Femur (tissue), 1 donor: ENCODE measurements at regions not wholly inside any gene's neighbourhood (a gene's known extent, or its start where the extent isn't known, plus 50 kb on each side); places are given as distances from the start of the nearest gene placed in this dataset.

ENCODE experiments used
- DNase-seq: peaks from one replicate; pipeline ENCODE4 v3.0.0-alpha.2; 2017

GRCh38 chr1:220983877-220984635, 104.8 kb downstream of the HLX start:
- DNase-seq: no peak

DNA sequence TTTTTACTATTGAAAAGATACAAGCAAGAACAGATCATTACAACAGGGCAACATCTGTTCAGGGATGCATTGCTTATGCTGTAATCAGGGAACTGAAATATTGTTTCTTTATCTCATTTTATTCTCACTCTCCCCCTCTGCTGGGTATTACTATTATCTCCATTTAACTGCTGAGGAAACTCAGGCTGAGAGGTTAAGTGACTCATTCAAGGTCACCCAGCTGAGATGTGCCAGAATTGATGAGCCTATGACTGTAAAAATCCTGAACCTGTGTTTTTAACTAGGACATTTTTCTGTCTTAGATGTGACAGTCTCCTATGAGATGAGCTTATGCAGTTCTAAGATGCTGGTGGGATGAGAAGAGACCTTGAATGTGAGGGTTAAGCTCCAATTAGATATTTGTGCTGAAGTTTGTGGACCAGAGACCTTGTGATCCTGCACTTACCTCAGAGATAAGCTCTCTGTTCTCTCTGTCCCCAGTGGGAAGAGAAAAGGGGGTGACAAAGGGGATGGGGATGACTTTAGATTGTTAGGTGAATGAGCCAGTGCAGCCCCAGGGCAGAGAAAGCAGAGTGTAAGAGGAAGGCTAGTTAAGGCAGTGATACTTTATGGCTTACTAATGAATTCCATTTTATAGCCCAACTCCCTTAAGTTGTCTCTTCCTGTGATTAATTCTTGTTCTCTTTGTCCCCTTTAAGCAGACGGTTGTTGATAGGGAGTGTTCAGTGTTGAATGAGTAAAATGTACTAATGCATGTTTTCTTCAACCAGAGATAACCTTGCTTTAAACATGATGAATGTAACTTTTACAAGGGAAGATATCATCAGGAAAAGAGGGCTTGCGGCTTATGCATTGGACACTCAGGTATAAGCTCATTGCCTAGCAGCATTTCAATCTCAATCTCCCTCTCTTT, 111.4 kb downstream of the HLX start:
- no peak for DNase-seq

DNA sequence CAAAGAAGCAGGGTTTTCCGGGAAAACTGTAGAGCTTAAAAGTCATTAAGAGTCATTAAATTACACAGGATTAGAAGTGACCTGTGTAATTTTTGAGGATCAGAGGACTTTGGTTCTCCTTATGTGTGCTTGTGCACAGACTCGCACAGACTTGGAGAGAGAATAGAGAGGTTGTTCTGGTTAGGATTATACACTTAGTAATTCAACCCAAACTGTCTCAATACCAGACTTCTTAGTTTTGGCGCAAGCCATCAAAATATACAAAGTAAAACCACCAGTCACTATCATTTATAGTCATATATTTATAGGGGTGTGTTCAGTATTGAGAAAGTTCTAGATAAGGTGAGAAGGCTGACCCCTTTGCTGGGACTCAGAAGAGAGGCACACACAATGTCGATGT, 112.3 kb downstream of the HLX start:
- no peak for DNase-seq

DNA sequence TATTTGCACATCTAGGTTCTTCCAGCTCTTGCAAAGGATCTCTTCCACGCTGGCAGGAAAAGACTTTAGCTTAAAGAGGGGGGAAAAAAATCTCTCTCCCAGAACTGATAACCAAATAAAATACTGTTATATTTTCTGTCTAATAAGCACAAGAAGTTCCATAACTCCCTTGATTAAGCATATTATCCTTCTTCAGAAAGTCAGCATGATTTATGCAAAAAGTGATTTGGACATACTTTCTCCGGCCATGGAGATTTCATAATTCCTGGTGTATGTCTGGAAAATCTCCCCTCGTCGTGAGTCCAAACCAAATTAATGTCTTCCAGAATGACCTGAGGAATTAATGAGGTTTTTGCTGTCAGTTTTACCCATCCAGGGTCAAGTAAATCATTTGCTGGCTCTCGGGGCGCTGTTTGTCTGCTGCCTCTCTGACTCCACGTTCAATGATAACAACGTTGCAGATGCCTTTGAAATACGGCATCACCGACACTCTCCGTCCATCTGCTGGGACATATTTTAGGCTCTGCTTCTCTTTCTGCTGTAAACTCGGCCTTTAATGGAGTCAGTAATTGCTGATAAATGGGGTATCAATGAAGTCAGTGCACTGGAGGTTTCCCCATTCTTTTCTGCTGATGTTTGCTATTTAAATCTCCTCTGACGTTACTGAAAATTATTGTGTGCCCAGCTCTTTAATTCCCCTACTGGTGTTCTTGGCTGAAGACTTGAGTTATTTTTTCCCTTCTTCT, 112.9 kb downstream of the HLX start:
- DNase-seq: no peak

DNA sequence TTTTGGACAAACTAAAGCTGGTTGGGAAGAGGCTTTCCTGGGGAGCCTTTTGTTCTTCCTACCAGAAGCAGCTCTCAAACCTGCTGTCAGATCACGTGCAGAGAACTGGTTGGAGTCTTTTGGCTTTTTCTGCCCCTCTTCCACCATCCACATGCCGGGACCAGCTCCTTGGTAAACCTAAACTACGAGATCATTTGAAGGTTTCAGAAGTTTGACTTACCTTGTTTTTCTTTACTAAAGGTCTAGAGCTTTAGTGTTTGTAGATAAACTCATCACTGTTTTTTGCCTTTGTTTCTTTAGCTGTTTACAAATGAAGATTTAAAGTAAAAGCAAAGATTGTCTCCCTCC, 113.4 kb downstream of the HLX start:
- no peak for DNase-seq

DNA sequence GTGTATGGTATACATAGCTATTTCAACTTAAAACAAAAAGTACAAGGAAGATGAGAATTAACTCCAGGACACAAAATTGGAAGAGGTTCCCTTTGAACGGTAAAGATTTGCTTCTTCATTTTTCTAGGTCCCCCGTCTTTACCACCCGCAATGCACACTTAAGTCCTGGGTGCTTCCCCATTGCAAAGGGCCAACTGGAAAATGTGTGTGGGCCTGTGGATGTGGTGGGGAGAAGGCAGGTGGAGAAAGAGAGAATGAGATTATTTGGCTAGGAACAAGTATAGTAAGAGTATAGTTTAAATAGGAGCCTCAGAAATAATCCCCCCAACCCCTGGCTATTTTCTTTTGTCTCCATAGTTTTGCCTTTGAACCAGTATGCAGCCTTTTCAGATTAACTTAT, 115.4 kb downstream of the HLX start:
- no peak for DNase-seq

DNA sequence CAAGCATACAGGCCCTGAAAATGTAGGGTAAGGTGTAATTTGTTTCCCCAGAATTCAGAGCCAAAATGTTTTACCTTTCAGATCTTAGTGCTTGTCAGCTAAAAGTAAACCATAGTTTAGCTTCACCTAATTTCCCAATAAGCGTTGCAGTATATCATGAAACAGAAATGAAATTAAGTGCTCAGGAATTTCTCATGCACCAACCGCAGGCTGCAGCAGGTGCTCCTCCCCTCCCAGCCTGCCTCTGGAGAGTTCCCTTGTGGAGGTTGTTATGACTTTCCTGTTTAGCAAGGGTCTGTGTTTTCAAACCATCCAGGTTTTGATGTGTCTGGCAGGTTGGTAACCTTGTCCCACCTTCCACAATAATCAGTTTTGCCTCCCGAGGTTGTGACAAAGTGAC, 118.5 kb downstream of the HLX start:
- DNase-seq: no peak

- no peak for DNase-seq
Observed at GRCh38 chr1:220999872-221000863, 120.9 kb downstream of the HLX start.

DNA sequence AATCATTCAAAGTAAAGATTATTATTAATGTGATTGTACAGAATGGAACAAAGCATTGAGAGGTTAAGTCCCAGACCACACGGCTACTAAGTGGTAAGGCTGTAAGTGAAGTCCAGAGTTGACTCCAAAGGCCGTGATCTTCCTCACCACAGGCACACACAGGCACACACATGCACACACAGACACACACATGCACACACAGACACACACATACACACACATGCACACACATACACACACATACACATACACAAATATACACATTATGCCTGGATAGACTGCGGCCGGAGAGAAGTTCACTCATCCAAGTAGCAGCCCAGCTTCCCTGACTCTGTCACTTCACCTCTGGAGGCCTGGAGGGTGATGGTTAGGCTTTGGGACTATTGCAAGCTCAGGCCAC, 121.9 kb downstream of the HLX start:
- DNase-seq: no peak

- no peak for DNase-seq
Observed at GRCh38 chr1:221002601-221003000, 123.4 kb downstream of the HLX start.

- no peak for DNase-seq
Observed at GRCh38 chr1:221011145-221011544, 131.9 kb downstream of the HLX start.

GRCh38 chr1:221012120-221012519, 132.9 kb downstream of the HLX start:
- no peak for DNase-seq

- no peak for DNase-seq
Observed at GRCh38 chr1:221013691-221014660, 134.7 kb downstream of the HLX start.

DNA sequence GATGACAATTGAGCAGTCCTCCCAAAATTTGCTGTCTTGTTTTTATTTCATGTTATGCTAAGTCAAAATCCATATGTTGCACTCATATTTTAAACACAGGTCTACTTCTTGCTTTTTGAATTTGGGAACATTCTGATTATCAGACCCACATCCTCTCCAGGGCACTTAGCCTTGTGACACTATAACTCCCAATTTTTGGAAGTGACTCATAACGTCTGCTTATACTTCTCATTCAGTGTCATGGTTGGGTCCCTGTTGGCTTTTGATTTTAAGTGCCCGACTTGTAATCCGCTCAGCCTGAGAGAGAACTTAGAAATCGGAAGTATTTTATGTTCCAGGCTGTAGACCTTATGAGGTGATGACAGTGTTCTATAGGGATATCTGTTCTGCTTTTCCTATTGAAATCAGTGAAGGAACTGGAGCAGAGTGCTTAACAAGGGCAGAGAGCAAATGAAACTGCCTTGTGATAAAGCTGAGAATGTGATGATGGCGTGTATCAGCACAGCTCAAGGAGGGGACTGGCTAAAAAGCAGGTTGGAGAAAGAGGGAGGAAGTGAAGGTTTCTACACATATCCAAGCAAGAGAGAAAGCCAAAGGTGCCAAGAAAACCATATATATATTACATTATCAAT, 136.0 kb downstream of the HLX start:
- no peak for DNase-seq

DNA sequence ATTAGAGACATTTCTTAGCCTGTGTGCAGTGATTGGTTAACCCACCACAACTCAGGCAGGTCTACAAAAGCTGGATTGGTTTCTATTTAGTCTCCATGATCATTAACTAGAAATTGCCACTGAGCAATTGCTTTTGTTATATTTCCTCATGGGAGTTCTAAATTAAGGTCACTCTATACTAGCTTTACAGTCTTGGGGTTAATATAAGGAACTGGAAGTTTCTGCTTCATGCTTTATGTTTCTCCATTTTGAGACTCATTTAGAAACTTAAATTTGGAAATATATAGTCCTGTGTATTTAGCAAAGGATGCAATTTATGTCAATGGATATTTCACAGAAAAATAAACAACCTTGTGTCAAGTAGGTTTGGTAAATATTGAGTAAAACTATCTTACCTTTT, 137.5 kb downstream of the HLX start:
- no peak for DNase-seq

DNA sequence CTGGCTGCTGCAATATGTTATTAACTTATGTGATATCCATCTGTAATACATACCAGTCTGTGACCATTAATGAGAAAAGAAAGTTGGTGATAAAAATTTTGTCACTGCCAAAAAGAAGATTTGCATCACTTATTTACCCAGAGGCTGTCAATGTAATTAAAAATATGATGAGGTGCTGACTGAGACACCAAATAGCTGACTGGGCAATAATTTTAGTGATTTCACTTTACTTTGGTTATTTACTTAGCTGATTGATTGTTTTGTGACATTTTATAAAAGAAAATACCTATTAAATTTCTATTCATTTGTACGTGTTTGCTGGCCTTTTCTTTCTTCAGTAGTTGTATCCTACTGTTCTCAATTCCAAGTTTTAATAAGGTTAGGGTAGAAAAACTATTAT, 139.2 kb downstream of the HLX start:
- DNase-seq: no peak

DNA sequence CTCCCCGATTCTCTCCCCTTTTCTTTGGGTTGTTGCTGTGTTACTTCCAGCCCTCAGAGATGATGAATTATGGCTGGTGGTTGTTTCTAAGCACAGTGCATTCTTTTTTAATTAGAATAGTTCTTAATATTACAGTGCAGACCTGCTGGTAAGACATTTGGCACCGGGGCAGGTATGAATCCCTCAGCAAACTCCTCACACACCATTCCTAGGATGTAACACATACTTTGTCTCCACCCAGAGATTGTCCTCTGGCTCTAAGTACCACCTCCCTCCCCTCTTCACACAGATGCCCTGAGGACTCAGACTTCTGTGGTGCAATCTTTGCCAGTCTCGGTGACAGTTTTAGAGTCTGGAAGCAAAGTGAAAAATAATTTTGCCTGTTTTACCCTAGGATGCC, 143.1 kb downstream of the HLX start:
- no peak for DNase-seq

DNA sequence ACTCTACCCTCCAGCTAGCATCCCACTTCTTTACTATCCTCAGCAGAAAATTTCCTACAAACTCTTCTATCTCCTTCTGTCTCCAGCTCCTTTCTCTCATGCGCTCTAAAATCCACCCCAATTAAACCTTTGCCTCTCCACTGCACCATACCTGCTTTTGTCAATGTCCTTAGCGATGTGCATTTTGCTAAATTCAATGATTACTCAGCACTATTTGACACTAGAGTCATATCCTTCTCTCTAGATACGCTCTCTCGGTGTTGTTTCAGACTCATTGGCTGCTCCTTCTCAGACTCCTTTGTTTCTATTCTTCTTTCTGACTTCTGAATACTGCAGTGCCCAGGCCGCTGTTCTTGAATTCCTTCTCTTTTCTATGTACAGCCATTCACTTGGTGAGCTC, 144.2 kb downstream of the HLX start:
- DNase-seq: no peak

DNA sequence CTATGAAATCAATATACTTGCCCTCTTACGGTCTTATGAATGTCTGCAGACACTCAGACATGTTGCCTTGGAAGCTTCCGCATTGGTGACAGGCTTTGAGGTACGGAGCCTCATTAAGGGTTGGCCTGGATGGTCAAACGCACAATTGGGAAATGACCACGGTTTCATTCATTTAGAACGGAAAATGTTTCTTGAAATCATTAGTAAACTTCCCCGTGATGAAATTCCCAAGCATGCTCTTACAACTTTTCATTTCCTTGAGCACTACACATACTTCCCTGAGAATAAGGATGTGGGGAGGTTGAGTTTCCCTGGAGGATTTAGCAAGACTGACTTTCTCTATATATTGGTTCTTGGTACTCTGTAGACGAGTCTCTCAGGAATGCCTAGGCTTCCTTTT, 146.3 kb downstream of the HLX start:
- DNase-seq: no peak

DNA sequence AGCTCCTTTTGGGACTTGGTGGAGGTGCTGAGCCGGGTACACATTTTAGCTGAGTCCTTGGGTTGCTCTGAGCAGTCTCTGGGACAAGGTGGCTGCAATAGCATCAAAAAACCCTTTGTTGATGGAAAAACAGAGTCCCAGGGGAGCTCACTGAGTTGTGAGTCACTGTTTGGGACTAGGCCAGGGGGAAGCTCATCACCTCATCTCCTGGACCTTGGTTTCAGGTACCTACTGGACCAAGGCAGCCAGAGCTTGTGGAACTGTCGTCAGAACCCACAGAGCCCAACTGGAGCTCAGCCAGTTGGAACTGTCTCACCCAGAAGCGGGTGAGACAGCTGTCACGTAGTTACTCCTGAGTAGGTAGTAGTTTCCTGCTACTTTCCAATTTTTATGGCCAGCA, 146.7 kb downstream of the HLX start:
- DNase-seq: no peak
